Caki2 (cell line): ENCODE measurements at regions not wholly inside any gene's neighbourhood (a gene's known extent, or its start where the extent isn't known, plus 50 kb on each side); places are given as distances from the start of the nearest gene placed in this dataset.
"Not testable (repeated sequence)": the region's sequence is repeated elsewhere in the genome, so short reads cannot be mapped to it uniquely, and the experiment has no call there.

ENCODE experiments used
- DNase-seq: peaks from one replicate; pipeline ENCODE4 v3.0.0-alpha.2; 2015; ENCODE audit warnings: low read depth
- in situ Hi-C: cut with HindIII; loops from 2 replicates; pipeline ENCODE4 v1.10.0; 2016; ENCODE audit warnings: low sequenced_read_pairs, low pct_unique_long_range_greater_than_20kb, mixed read lengths

DNA sequence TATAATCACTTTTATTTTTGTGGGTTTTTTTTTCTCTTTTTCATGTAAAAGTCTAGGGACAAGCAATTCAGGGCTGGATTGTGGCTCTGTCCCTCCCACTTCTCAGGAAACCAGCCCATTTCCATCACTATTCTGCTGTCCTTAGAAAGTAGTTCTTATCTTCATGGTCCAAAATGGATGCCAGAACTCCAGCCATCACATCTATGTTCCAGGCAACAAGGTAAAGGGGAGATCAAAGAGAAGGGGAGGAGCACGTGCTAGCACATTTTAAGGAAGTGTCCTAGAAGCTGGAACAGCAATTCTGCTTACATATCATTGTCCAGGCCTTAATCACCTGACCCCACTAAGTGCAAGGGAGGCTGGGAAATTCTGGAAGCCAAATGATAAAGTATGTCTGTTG is 181.1 kb upstream of the C2CD4B start:
- DNase-seq = no peak
- in situ Hi-C loops = no loop called here

DNA sequence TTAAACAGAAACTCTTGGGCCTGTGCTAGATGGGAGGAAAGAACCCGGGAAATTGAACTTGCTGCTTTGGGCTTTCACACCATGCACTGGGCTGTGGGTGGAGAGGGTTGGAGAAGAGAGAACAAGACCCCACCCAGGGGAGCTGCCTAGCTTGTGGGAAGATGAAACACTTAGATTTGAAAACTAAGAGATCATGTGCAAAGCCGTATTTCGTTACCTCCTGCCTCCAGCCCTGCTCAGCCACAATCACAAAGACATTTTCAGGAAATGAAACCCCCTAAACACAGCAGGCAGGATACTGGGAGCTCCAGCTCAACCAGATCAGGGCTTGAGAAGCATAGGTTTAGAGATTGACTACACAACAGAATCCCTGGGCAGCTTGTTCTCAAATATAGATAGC is 183.0 kb upstream of the C2CD4B start:
- no peak for DNase-seq
- in situ Hi-C loops = no loop called here

- in situ Hi-C loops = no loop called here
- DNase-seq = no peak
Measured at GRCh38 chr15:62348623-62349022, 183.5 kb upstream of the C2CD4B start.

DNA sequence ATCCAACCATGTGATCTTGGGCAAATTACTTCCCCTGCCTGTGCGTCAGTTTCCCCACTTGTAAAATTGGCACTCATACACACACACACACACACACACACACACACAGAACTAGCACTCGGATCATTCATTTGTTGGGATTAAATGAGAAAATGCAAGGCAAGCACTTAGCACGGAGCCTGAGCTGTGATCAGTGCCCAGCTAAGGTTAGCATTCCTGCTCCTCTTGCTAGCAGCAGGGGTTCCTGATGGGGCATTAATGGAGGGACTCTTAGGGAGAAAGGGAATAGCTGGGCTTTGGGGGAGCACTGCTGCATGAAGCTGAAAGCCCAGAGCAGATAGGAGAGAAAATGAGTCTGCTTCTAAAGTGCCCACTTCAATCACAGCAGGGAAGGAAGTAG is 187.7 kb upstream of the C2CD4B start:
- in situ Hi-C loops = no loop called here
- no peak for DNase-seq

GRCh38 chr15:62357431-62357830 is 192.3 kb upstream of the C2CD4B start:
- no peak for DNase-seq
- in situ Hi-C loops = no loop called here

DNA sequence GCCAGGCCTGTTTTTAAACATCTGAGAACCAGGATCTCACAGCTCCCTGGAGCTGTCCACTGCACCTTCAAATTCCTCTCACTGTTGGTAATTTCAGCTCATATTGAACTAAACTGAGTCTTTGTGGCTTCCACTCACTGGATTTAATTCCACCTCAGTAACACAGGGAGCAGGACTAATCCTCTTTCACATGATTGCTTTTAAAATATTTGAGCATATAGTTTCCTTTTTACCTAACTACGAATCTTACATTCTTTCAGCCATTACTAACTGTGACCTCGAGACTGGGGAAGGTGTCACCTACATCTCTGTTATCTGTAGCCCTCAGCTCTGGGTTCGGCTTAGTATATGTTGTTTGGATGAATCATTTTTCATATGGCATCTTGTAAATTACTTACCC is 194.3 kb upstream of the C2CD4B start:
- in situ Hi-C loops = no loop called here
- DNase-seq = no peak

DNA sequence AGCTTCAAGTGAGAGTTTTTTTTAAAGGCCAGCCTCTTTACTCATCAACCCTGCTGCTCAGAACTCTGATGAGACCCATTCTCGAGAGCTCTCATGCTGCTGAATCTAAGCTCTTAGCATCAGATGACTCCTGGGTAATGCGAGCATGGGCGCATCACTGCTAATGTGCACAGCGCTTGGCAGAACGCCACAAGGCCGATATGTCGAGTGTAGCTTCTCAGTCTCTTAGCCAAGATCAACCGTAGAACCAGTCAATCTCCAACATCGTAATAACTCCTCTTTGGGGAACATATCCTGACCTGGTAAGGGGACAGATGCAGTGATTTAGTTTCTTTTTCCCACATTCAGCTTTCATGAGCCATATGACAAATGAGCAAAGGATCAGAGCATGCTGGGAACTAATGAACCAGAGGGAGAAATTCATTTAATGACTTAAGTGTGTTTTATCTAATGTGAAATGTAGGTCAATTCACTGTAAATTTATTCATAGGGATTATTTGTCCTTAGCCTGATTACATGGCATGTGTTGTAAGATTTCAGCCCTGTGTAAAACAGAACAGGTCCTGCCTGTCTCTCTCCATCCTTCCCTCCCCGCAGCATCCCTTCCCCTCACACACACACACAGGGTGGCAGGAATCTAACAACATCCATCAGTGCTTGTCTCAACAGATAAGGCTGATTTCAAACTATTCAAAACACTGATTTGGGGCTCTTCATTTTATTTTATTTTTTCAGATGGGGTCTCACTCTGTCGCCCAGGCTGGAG is 195.4 kb upstream of the C2CD4B start:
- in situ Hi-C loops = no loop called here
- no peak for DNase-seq

- in situ Hi-C loops = no loop called here
- no peak for DNase-seq
Measured at GRCh38 chr15:62362144-62362543, 197.1 kb upstream of the C2CD4B start.

DNA sequence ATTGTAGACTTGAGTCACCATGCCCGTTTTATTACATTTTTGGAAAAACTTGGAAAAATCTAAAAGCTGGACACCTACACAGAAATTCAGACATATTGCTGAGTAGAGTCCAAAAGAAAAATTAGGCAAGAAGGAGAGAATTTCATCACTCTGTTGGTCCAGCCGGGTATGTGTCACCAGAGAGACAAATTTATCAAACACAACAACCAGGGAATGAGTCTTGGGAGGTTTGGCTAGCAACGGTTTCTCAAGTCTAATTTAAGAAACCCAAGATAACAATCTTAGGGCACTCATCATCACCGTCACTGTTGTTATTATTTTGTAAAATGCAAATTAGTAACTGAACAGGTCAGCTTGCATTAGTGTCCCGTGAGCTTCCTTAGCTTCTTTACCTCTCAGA is 197.5 kb upstream of the C2CD4B start:
- no peak for DNase-seq
- in situ Hi-C loops = no loop called here

DNA sequence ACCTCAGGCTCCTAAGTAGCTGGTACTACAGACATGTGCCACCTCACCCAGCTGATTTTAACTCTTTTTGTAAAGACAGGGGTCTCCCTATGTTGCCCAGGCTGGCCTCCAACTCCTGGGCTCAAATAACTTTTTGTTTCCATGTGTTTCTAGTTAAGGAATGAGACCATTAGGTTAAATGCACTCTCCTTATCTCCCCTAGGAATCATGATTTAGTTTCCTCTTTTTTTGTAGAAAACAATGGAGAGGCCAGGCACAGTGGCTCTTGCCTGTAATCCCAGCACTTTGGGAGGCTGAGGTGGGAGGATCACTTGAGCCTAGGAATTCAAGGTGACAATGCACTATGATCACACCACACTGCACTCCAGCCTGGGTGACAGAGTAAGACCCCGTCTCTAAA is 198.8 kb upstream of the C2CD4B start:
- in situ Hi-C loops = no loop called here

GRCh38 chr15:62365795-62366442 is 200.8 kb upstream of the C2CD4B start:
- in situ Hi-C loops = no loop called here
- peak; percentile 36 for DNase-seq

More for the DNA sequence above, 198.8 kb upstream of the C2CD4B start:
- DNase-seq = no peak

DNA sequence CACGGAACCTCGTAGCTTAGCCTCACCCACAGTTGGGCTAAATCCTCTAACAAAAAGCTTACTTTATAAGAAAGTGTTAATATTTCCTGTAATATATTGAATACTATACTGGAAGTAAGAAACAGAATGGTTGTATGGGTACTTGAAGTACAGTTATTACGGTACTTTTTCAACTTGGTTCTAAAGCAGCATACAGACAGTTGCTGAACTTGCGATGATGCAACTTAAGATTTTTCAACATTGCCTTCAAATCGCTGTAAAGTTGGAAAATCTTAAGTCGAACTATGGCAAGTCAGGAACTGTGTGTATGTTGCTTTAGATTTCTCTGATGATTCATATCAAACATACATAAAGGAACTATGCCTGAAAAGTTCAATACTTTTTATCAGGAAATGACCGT is 204.4 kb upstream of the C2CD4B start:
- in situ Hi-C loops = no loop called here
- DNase-seq = no peak

DNA sequence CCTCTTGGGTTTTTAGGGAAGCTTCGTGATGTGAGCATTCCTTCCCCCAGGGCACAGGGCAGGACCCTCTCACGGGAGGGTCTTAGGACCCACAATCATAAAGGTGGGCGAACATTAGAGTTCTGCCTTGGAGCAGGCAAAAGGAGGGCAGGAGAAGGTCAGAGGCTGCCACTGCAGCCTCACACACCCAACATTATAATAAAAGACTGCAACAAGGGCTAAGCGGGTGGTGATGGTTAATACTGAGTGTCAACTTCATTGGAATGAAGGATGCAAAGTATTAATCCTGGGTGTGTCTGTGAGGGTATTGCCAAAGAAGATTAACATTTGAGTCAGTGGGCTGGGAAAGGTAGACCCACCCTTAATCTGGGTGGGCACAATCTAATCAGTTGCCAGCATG is 206.6 kb upstream of the C2CD4B start:
- in situ Hi-C loops, DNase-seq: not testable (repeated sequence)

- no peak for DNase-seq
- in situ Hi-C loops = no loop called here
Measured at GRCh38 chr15:62377736-62378480, 212.8 kb upstream of the C2CD4B start.

DNA sequence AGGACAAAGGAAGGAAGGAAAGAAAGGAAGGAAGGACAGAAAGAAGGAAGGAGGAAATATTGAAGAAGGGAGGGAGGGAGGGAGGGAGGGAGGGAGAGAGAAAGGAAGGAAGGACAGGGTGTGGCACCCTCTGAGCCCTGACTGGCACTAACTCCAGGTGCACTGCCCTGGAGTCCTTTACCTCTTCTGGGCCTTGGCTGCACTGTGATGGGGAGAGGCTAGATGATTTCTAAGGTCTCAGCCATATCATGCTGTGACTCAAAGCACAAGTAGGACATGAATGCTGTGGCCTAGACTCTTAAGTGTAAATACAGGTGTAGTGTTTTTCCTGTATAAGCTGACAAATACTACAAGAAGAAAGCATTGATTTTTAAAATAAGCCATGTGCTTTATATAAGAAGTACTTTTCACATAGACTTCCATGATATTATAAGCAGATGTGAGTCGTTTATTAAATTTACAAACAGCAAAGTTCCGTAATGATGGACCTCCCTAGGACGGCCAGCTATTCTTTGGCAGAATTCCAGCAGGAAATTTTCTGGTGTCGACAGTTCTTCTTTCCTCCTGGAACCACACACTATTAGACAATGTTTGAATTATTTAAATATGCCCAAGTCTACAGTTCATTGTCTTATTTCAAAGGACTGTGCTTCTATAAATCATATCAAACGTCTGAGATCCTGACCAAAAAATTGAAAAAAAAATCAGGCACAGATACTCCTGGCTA is 213.8 kb upstream of the C2CD4B start:
- in situ Hi-C loops = no loop called here
- no peak for DNase-seq

GRCh38 chr15:62380011-62380410 is 214.9 kb upstream of the C2CD4B start:
- in situ Hi-C loops = no loop called here
- DNase-seq = no peak

DNA sequence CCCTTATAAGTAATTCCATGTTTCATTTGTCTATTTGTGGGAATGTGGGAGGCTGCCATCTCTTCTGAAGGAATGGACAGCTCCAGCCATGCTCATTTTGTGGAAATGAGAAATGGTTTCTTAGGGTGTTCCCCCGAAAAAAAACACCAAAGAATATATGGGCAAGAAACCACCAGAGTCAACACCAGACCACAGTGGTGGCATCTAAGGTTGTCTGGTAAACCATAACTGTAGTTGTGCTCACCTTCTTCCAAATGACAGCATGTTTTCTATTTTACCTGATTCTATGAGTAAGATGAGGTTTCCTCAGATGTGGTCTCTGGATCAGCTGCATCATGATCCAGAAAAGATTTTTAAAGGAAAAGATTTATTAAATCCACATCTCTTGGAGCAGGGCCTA is 217.0 kb upstream of the C2CD4B start:
- in situ Hi-C loops = no loop called here
- DNase-seq = no peak

DNA sequence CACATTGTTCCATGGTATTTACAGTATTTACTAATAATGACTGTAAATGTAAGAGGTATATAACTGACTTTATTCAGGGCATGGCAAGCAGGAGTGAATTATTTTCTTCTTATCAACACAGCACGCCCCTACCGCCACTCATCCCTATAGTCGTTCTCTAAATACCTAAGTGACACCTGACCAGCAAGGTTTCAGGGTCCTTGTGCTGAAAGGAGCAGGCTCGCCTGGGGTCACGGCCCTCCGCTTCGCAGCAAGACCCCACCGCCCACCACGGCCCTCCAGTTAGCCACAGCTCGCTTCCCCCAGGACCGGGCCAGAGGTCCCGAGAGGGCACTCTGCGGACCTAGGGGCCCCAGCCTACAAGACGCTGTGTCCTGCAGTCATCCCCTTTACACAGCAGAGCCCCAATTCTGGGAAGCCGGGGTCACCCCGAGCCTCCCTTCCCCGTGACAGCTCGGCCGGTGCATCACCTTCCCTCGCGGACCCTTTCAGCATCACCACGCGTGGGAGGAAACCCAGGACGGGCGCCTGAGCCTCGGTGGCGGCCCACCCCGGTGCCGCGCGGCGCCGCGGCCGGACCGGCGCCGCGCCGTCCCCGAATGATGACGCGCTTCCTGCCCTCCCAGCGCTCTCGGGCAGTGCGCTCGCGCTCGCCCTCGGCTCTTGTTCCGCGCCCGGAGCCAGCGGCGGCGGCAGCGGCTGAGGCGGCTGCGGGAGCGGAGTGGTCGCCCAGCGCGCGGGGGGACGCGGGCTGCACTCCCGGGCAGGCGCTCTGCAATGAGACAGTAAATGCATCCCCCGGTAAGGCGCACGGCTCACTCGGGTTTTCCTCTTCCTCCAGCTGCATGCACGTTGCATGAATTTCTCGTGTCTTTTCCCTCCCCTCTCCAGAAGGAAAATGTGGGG is 225.1 kb upstream of the C2CD4B start, which contains the start of gene TLN2:
Gene TLN2 (plus strand): TSS at position 666 of the 906 bp plus-strand sequence.
- in situ Hi-C loops = no loop called here
- DNase-seq = peak; percentile 72
